ENCODE measurements at regions not wholly inside any gene's neighbourhood (a gene's known extent, or its start where the extent isn't known, plus 50 kb on each side); places are given as distances from the start of the nearest gene placed in this dataset.

GRCh38 chr15:47410247-47410646 lies 307.1 kb upstream of the SEMA6D start:
- H3K4me3 Mint-ChIP-seq = no peak overlapping the region
- no peak for DNase-seq (ENCODE audit: low spot score)
- no peak for TF ChIP-seq CDX4 (CRISPR knock-in tag; IDR thresholded peaks at IDR 0.05; ENCODE audit: borderline replicate concordance)
- no peak for TF ChIP-seq NFATC4 (CRISPR knock-in tag; IDR thresholded peaks at IDR 0.05)
- TF ChIP-seq ZBTB43 (CRISPR knock-in tag; IDR thresholded peaks at IDR 0.05) = no peak
- TF ChIP-seq FOXK1 (CRISPR knock-in tag; IDR thresholded peaks at IDR 0.05) = no peak
- TF ChIP-seq E2F5 (CRISPR knock-in tag; IDR thresholded peaks at IDR 0.05) = no peak
- no peak for TF ChIP-seq FOXP4 (CRISPR knock-in tag; IDR thresholded peaks at IDR 0.05)
- TF ChIP-seq GRHL2 (CRISPR knock-in tag; IDR thresholded peaks at IDR 0.05; ENCODE audit: insufficient replicate concordance, severe bottlenecking) = no peak
- no peak for TF ChIP-seq NFYB (CRISPR knock-in tag; conservative IDR thresholded peaks at IDR 0.05; ENCODE audit: low read depth)
- TF ChIP-seq ZNF121 (CRISPR knock-in tag; IDR thresholded peaks at IDR 0.05) = no peak
- no peak for TF ChIP-seq TEAD4 (CRISPR knock-in tag; IDR thresholded peaks at IDR 0.05)
- TF ChIP-seq HMGXB4 (CRISPR knock-in tag; IDR thresholded peaks at IDR 0.05) = no peak
- no peak for TF ChIP-seq NR3C1 (CRISPR knock-in tag; conservative IDR thresholded peaks at IDR 0.05; ENCODE audit: low read depth)
- TF ChIP-seq RELA (CRISPR knock-in tag; IDR thresholded peaks at IDR 0.05; ENCODE audit: borderline replicate concordance) = no peak
- no peak for TF ChIP-seq JAZF1 (CRISPR knock-in tag; IDR thresholded peaks at IDR 0.05)
- TF ChIP-seq ZNF219 (CRISPR knock-in tag; IDR thresholded peaks at IDR 0.05; ENCODE audit: borderline replicate concordance) = no peak
- no peak for TF ChIP-seq USF1 (CRISPR knock-in tag; IDR thresholded peaks at IDR 0.05)
- TF ChIP-seq ARID4B (CRISPR knock-in tag; IDR thresholded peaks at IDR 0.05; ENCODE audit: borderline replicate concordance) = no peak
- no peak overlapping the region for H3K27ac Mint-ChIP-seq
- H3K27me3 Mint-ChIP-seq (ENCODE audit: low read depth) = no peaks in the 10 kb centered on the region
- H3K4me1 Mint-ChIP-seq = peaks cover 45% of the 10 kb centered on the region
- H3K9me3 Mint-ChIP-seq = no peaks in the 10 kb centered on the region
- POLR2A ChIA-PET = no interaction called here
- CTCF ChIA-PET = interaction anchor here (1.0 to 1.6 kb wide), 3 partner anchors 36 to 214 kb away, joined by 3 to 8 read pairs (median 4); no protein-coding TSS in a partner anchor
- H3K36me3 Mint-ChIP-seq = no peaks in the 10 kb centered on the region
- ATAC-seq = no peak

Data from WTC11 (cell line).